ES-I3 (cell line): ENCODE measurements at regions not wholly inside any gene's neighbourhood (a gene's known extent, or its start where the extent isn't known, plus 50 kb on each side); places are given as distances from the start of the nearest gene placed in this dataset.
"Not testable (repeated sequence)": the region's sequence is repeated elsewhere in the genome, so short reads cannot be mapped to it uniquely, and the experiment has no call there.

ENCODE experiments used
- H3K36me3 ChIP-seq: 2 replicates; pipeline ENCODE4 v1.6.1; 2013; ENCODE audit warnings: mild to moderate bottlenecking, low read length, control low read depth, moderate library complexity; ENCODE audit not compliant: insufficient read depth
- H3K4me1 ChIP-seq: 2 replicates; pipeline ENCODE4 v1.6.1; 2013; ENCODE audit warnings: mild to moderate bottlenecking, control low read depth, low read length; ENCODE audit not compliant: insufficient read depth
- H3K9ac ChIP-seq: 2 replicates; pipeline ENCODE4 v1.6.1; 2013; ENCODE audit warnings: low read depth, mild to moderate bottlenecking, low read length, moderate library complexity
- H3K9me3 ChIP-seq: 2 replicates; pipeline ENCODE4 v1.6.1; 2013; ENCODE audit warnings: mild to moderate bottlenecking, low read length, moderate library complexity; ENCODE audit not compliant: control insufficient read depth, insufficient read depth

- Histone ChIP-seq H3K4me1 (no peaks in the 10 kb centered on the region), H3K36me3 (no peaks in the 10 kb centered on the region), H3K9me3 (no peaks in the 10 kb centered on the region), H3K9ac (no peak overlapping the region)
These were observed 559.6 kb upstream of the ADAMTS5 start for GRCh38 chr21:27526451-27526850.

- no peak overlapping the region for H3K9ac ChIP-seq
- H3K36me3 ChIP-seq, result no peaks in the 10 kb centered on the region
- H3K9me3 ChIP-seq, result no peaks in the 10 kb centered on the region
- H3K4me1 ChIP-seq, result no peaks in the 10 kb centered on the region
These were observed 558.9 kb upstream of the ADAMTS5 start for GRCh38 chr21:27525780-27526179.

- Histone ChIP-seq H3K9ac (no peak overlapping the region), H3K4me1 (no peaks in the 10 kb centered on the region), H3K9me3 (peaks cover 12% of the 10 kb centered on the region; the same call in 1 of the 2 replicates), H3K36me3 (no peaks in the 10 kb centered on the region)
These were observed 552.5 kb upstream of the ADAMTS5 start for GRCh38 chr21:27519361-27519760.

GRCh38 chr21:27517177-27517576 is 550.3 kb upstream of the ADAMTS5 start:
- H3K9me3 ChIP-seq, result peaks cover 12% of the 10 kb centered on the region; the same call in 1 of the 2 replicates
- not testable (repeated sequence) for H3K4me1 ChIP-seq, H3K9ac ChIP-seq, H3K36me3 ChIP-seq

- Histone ChIP-seq H3K4me1 (no peaks in the 10 kb centered on the region), H3K9ac (no peak overlapping the region), H3K36me3 (no peaks in the 10 kb centered on the region), H3K9me3 (peaks cover 12% of the 10 kb centered on the region; the same call in 1 of the 2 replicates)
These were observed 548.8 kb upstream of the ADAMTS5 start for GRCh38 chr21:27515676-27516075.

- Histone ChIP-seq H3K9ac (no peak overlapping the region), H3K36me3 (no peaks in the 10 kb centered on the region), H3K9me3 (peaks cover 12% of the 10 kb centered on the region; the same call in 1 of the 2 replicates), H3K4me1 (no peaks in the 10 kb centered on the region)
These were observed 546.9 kb upstream of the ADAMTS5 start for GRCh38 chr21:27513825-27514224.

GRCh38 chr21:27513016-27513415 is 546.1 kb upstream of the ADAMTS5 start:
- H3K36me3 ChIP-seq, result no peaks in the 10 kb centered on the region
- H3K9me3 ChIP-seq, result peaks cover 9% of the 10 kb centered on the region; the same call in 1 of the 2 replicates
- H3K4me1 ChIP-seq, result no peaks in the 10 kb centered on the region
- H3K9ac ChIP-seq, result no peak overlapping the region

GRCh38 chr21:27511233-27511632 is 544.3 kb upstream of the ADAMTS5 start:
- Histone ChIP-seq H3K9me3 (no peaks in the 10 kb centered on the region), H3K9ac (no peak overlapping the region), H3K36me3 (no peaks in the 10 kb centered on the region), H3K4me1 (no peaks in the 10 kb centered on the region)

GRCh38 chr21:27507695-27508094 is 540.8 kb upstream of the ADAMTS5 start:
- H3K9me3 ChIP-seq, result no peaks in the 10 kb centered on the region
- no peak overlapping the region for H3K9ac ChIP-seq
- no peaks in the 10 kb centered on the region for H3K4me1 ChIP-seq
- no peaks in the 10 kb centered on the region for H3K36me3 ChIP-seq

- Histone ChIP-seq H3K36me3 (no peaks in the 10 kb centered on the region), H3K9ac (no peak overlapping the region), H3K4me1 (no peaks in the 10 kb centered on the region), H3K9me3 (no peaks in the 10 kb centered on the region)
These were observed 538.6 kb upstream of the ADAMTS5 start for GRCh38 chr21:27505516-27505915.

- Histone ChIP-seq H3K36me3 (no peaks in the 10 kb centered on the region), H3K9me3 (no peaks in the 10 kb centered on the region), H3K4me1 (peaks cover 4% of the 10 kb centered on the region; the same call in 1 of the 2 replicates), H3K9ac (no peak overlapping the region)
These were observed 535.9 kb upstream of the ADAMTS5 start for GRCh38 chr21:27502801-27503200.

GRCh38 chr21:27498025-27498424 is 531.1 kb upstream of the ADAMTS5 start:
- H3K36me3 ChIP-seq, result no peaks in the 10 kb centered on the region
- H3K9ac ChIP-seq, result no peak overlapping the region
- H3K4me1 ChIP-seq, result peaks cover 4% of the 10 kb centered on the region; the same call in 1 of the 2 replicates
- no peaks in the 10 kb centered on the region for H3K9me3 ChIP-seq

GRCh38 chr21:27495836-27496235 is 528.9 kb upstream of the ADAMTS5 start:
- H3K4me1 ChIP-seq, result peaks cover 4% of the 10 kb centered on the region; the same call in 1 of the 2 replicates
- H3K36me3 ChIP-seq, result no peaks in the 10 kb centered on the region
- H3K9ac ChIP-seq, result no peak overlapping the region
- H3K9me3 ChIP-seq, result no peaks in the 10 kb centered on the region

GRCh38 chr21:27493542-27493941 is 526.7 kb upstream of the ADAMTS5 start:
- Histone ChIP-seq H3K4me1 (peaks cover 4% of the 10 kb centered on the region; the same call in 1 of the 2 replicates), H3K36me3 (no peaks in the 10 kb centered on the region), H3K9ac (no peak overlapping the region), H3K9me3 (no peaks in the 10 kb centered on the region)

GRCh38 chr21:27487676-27488075 is 520.8 kb upstream of the ADAMTS5 start:
- no peaks in the 10 kb centered on the region for H3K4me1 ChIP-seq
- no peaks in the 10 kb centered on the region for H3K9me3 ChIP-seq
- no peak overlapping the region for H3K9ac ChIP-seq
- no peaks in the 10 kb centered on the region for H3K36me3 ChIP-seq

GRCh38 chr21:27480841-27481261 is 514.0 kb upstream of the ADAMTS5 start:
- Histone ChIP-seq H3K9me3 (no peaks in the 10 kb centered on the region), H3K4me1 (no peaks in the 10 kb centered on the region), H3K9ac (no peak overlapping the region), H3K36me3 (no peaks in the 10 kb centered on the region)
